PFSK-1 (cell line): ENCODE measurements at regions not wholly inside any gene's neighbourhood (a gene's known extent, or its start where the extent isn't known, plus 50 kb on each side); places are given as distances from the start of the nearest gene placed in this dataset.

Experiments used
- POLR2AphosphoS5 ChIP-seq: IDR thresholded peaks from 2 replicates; pipeline ENCODE4 v1.6.1; 2012; ENCODE audit warnings: low read depth, mild to moderate bottlenecking, control low read depth, low read length, moderate library complexity
- REST ChIP-seq, 2 experiments: IDR thresholded peaks; 2 replicates each; pipeline versions ENCODE4 v1.6.1 to v1.8.0; 2011 to 2012; ENCODE audit warnings: low read depth in 2 of 2, low read length in 2 of 2, control low read depth in 1 of 2, inconsistent platforms in 1 of 2, mild to moderate bottlenecking in 1 of 2, moderate library complexity in 1 of 2; ENCODE audit not compliant: insufficient read depth in 1 of 2

- TF ChIP-seq POLR2AphosphoS5 (no peak), REST (IDR thresholded peaks at IDR 0.05; ENCODE audit: insufficient read depth in 1 of 2, low read depth in 2 of 2, low read length in 2 of 2) (no peak)
These were observed 207.9 kb upstream of the SATB1 start for GRCh38 chr3:18633002-18633401.
